IPS DF 6.9 (cell line): ENCODE measurements at regions not wholly inside any gene's neighbourhood (a gene's known extent, or its start where the extent isn't known, plus 50 kb on each side); places are given as distances from the start of the nearest gene placed in this dataset.

Experiments used
- DNase-seq: peaks from one replicate; pipeline ENCODE4 v3.0.0-alpha.2; 2013; ENCODE audit warnings: low read depth, low spot score
- H3K27ac ChIP-seq: one replicate; pipeline ENCODE4 v1.5.1; 2013; ENCODE audit warnings: low read length, control low read depth
- H3K27me3 ChIP-seq: 2 replicates; pipeline ENCODE4 v1.6.1; 2013; ENCODE audit warnings: mild to moderate bottlenecking, low read length; ENCODE audit not compliant: control insufficient read depth, insufficient read depth
- H3K36me3 ChIP-seq: 2 replicates; pipeline ENCODE4 v1.6.1; 2013; ENCODE audit warnings: low read length; ENCODE audit not compliant: control insufficient read depth, insufficient read depth
- H3K4me1 ChIP-seq: 2 replicates; pipeline ENCODE4 v1.6.1; 2013; ENCODE audit warnings: low read length; ENCODE audit not compliant: control insufficient read depth, insufficient read depth
- H3K4me3 ChIP-seq: 2 replicates; pipeline ENCODE4 v1.5.1; 2013; ENCODE audit warnings: mild to moderate bottlenecking, low read length
- H3K9me3 ChIP-seq: 2 replicates; pipeline ENCODE4 v1.6.1; 2013; ENCODE audit warnings: low read length, inconsistent platforms; ENCODE audit not compliant: control insufficient read depth, insufficient read depth
- WGBS: extraction: QIAGEN DNeasy Blood & Tissue Kit; methylation state at CpG from one replicate; pipeline ENCODE4 v1.1.7; 2013; ENCODE audit warnings: mixed read lengths, missing lambda C conversion rate; ENCODE audit not compliant: insufficient read length, insufficient coverage; 5-methylcytosine and 5-hydroxymethylcytosine counted together

DNA sequence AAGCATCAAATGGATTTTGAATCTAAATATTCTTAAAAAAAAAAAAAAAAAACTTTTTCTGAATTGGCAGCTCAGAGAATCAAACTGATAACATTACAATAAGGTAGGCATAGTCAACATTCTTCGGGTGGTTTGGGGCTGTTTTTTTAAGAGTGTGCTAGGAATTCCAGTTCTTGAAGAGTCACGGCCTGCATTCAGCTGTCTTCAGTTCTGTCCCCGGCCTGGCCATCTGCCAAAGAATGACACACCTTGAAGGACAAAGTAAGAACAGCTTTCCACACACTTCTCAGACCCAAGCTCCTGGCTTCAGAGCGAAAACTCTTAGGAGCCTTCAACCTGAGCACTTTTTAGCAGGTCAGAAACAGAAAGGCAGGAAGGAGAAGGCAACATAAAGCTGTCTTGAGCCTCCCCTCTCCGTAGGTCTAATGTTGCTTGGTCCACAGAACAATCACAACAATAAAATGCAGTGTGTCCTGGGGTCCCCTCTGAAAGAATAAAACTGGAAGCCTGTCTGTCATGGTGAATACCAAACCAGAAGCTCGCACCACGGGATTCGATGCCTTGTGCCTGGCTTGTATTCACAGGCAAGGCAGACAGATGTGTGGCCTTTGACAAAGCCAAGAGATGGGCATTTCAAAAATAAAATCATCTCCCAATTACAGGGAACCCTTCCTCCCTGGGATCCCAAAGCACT lies 524.4 kb upstream of the ZFHX3 start:
- no CpG with 5 or more reads among the region's 8 CpGs for WGBS
- peaks cover 7% of the 10 kb centered on the region for H3K4me1 ChIP-seq
- no peak overlapping the region for H3K27ac ChIP-seq
- H3K9me3 ChIP-seq, result no peaks in the 10 kb centered on the region
- no peak for DNase-seq
- H3K4me3 ChIP-seq, result no peak overlapping the region
- H3K27me3 ChIP-seq, result no peaks in the 10 kb centered on the region
- no peaks in the 10 kb centered on the region for H3K36me3 ChIP-seq

DNA sequence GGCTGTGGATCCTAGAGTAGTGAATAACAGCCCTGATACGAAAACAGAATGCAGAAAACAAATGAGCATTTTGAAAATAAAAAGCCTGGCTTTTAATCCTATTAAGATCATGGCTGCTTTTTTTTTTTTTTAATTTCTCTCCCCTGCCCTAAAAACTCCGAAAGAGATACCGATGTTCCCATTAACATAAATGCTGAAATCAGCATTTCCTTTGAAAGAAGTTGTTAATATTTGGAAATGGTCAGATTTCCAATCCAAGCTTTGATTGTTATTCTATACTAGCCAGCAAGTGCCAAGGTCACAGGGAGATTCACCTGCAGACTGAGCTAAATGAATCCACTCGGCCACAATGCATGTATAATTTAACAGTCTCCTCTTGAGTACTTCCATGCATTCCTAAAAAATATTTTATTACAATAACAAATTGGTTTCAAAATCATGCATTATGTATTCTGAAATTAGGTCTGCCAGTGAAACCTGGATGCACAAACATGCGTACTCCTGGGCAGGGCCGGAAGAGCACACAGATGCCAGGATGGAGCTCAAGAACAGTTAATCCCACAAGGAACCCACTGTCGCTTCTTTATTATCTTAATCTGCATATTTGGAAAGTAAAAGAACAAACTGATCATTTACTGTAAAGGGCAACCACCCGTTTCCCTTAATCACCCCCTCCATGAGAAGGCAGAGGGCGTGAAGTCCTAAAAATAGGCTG lies 521.5 kb upstream of the ZFHX3 start:
- H3K9me3 ChIP-seq, result no peaks in the 10 kb centered on the region
- H3K4me1 ChIP-seq, result peaks cover 7% of the 10 kb centered on the region
- no peaks in the 10 kb centered on the region for H3K36me3 ChIP-seq
- WGBS, result no CpG with 5 or more reads among the region's 9 CpGs
- H3K4me3 ChIP-seq, result no peak overlapping the region
- DNase-seq, result no peak
- no peak overlapping the region for H3K27ac ChIP-seq
- H3K27me3 ChIP-seq, result no peaks in the 10 kb centered on the region

DNA sequence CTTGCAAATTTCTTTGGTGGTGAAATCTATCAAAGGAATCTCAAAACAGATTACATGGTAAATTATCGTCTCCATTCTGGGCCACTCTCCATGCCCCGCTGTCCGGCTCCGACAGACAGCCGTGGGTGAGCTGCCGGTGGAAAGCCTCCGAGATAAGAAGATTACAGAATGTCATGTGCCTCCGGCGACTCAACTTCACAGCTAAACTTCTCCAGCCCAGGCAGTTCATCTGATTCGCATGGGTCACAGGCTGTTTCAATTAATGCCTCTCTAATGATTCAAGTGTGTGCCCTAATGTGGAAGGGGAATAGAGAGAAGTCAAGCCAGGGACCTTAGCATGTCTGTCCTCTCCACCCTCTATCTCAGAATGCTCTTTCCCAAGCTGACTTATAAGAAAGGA lies 520.8 kb upstream of the ZFHX3 start:
- Histone ChIP-seq H3K4me3 (no peak overlapping the region), H3K9me3 (no peaks in the 10 kb centered on the region), H3K27me3 (no peaks in the 10 kb centered on the region), H3K4me1 (peaks cover 7% of the 10 kb centered on the region), H3K36me3 (no peaks in the 10 kb centered on the region), H3K27ac (no peak overlapping the region)
- no peak for DNase-seq
- no CpG with 5 or more reads among the region's 10 CpGs for WGBS

DNA sequence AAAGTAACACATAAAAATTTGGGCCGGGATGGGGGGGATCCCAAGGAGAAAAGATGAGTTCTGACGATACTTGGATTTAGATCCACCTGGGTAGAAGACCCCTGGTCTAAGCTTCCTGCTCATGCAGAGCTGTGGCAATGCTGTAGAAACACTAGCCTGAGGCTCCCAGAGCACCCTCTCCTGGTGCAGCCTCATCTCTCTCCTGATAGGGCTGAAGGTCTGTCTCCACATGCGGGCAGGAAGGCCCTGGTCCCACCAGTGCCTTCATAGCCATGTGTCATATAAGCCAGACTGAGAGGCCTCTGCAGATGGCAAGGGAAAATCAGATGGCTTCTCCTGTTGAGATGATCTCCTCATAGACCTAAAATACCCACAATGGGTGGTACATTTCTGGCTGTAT lies 518.0 kb upstream of the ZFHX3 start:
- H3K9me3 ChIP-seq, result no peaks in the 10 kb centered on the region
- H3K36me3 ChIP-seq, result no peaks in the 10 kb centered on the region
- H3K4me3 ChIP-seq, result no peak overlapping the region
- peaks cover 5% of the 10 kb centered on the region for H3K4me1 ChIP-seq
- no peak overlapping the region for H3K27ac ChIP-seq
- DNase-seq, result no peak
- no CpG with 5 or more reads among the region's 3 CpGs for WGBS
- H3K27me3 ChIP-seq, result no peaks in the 10 kb centered on the region

DNA sequence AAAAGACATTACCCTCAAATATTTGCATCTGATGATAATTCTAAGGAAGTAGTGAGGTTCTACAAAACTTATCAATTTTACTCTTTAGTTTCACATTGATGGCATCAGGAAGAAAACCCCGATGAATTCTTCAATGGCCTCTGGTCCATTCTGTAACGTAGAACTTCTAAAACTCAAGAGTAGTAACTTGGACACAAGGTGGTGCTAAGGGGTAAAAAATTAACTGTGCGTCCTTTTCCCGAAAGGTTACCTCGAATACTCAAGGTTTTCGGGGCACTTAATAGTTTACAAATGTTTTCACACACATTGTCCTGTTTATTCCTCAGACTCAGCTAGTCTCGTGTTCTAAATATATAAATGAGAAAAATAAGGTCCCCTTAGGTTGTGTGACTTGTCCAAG lies 517.3 kb upstream of the ZFHX3 start:
- WGBS, result no CpG with 5 or more reads among the region's 7 CpGs
- H3K9me3 ChIP-seq, result no peaks in the 10 kb centered on the region
- no peaks in the 10 kb centered on the region for H3K27me3 ChIP-seq
- peak; percentile 29 for DNase-seq
- H3K4me1 ChIP-seq, result peaks cover 5% of the 10 kb centered on the region
- H3K36me3 ChIP-seq, result no peaks in the 10 kb centered on the region
- no peak overlapping the region for H3K4me3 ChIP-seq
- no peak overlapping the region for H3K27ac ChIP-seq

DNA sequence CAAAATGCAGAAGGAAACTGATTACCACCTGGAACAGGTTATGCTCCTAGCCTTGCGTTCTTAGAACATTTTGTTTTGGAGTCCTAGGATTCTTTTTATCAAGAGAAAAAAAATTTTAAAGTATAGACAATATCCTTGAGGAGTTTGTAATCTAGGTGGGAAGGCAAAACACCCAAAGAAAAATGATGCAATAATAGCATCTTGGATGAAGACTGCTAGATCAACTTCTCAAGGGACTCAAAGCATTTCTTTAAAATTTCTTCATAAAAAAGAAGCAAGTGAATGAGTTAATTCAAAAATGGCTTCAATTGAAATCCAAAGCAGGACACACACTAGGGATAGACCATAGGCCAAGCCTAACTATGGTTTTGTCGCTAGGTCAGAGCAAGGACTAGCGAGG lies 515.8 kb upstream of the ZFHX3 start:
- no CpG with 5 or more reads among the region's 3 CpGs for WGBS
- Histone ChIP-seq H3K36me3 (no peaks in the 10 kb centered on the region), H3K27me3 (no peaks in the 10 kb centered on the region), H3K9me3 (no peaks in the 10 kb centered on the region), H3K27ac (no peak overlapping the region), H3K4me3 (no peak overlapping the region), H3K4me1 (peaks cover 3% of the 10 kb centered on the region; the same call in 1 of the 2 replicates)
- no peak for DNase-seq

DNA sequence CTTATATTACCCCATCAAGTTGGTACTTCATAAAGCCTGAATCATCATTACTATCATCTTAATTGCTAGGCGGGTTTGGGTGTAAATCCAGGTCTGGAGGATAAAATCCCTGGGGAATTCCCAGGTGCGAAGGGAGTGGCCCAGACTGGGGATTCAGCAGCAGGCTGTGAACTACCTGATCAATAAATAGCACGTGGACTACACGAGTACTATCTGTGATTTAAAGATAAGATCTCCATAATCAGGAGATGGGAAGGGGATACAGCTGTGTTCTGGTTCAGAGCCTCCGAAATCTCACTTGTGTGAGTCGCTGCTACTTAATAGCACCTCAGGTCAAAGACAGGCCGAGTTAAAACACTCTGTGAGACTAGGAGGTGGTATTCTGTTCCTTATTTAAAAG lies 512.6 kb upstream of the ZFHX3 start:
- no peak for DNase-seq
- Histone ChIP-seq H3K27me3 (no peaks in the 10 kb centered on the region), H3K4me3 (no peak overlapping the region), H3K27ac (no peak overlapping the region), H3K36me3 (no peaks in the 10 kb centered on the region), H3K4me1 (no peaks in the 10 kb centered on the region), H3K9me3 (no peaks in the 10 kb centered on the region)
- no CpG with 5 or more reads among the region's 7 CpGs for whole genome bisulfite sequencing

DNA sequence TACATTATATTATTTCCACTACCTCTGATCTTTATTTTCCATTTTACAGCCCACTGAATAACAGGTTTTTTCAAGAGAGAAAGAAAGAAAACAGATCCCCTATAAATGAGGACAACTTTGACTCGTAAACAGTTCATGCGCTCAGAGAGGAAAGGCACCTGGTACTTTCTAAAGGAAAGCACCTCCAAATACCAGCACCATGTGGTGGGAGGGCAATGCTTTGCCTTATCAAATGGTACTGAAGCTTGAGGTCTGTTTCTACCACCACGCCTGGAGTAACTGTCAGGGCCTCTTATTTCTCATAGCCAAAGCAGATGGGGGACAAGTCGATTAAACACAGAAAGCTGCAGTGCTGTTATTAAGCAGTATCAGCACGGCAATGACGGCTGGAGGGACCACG lies 510.3 kb upstream of the ZFHX3 start:
- Histone ChIP-seq H3K27ac (no peak overlapping the region), H3K4me1 (no peaks in the 10 kb centered on the region), H3K27me3 (no peaks in the 10 kb centered on the region), H3K9me3 (no peaks in the 10 kb centered on the region), H3K36me3 (no peaks in the 10 kb centered on the region), H3K4me3 (no peak overlapping the region)
- WGBS, result no CpG with 5 or more reads among the region's 7 CpGs
- no peak for DNase-seq

DNA sequence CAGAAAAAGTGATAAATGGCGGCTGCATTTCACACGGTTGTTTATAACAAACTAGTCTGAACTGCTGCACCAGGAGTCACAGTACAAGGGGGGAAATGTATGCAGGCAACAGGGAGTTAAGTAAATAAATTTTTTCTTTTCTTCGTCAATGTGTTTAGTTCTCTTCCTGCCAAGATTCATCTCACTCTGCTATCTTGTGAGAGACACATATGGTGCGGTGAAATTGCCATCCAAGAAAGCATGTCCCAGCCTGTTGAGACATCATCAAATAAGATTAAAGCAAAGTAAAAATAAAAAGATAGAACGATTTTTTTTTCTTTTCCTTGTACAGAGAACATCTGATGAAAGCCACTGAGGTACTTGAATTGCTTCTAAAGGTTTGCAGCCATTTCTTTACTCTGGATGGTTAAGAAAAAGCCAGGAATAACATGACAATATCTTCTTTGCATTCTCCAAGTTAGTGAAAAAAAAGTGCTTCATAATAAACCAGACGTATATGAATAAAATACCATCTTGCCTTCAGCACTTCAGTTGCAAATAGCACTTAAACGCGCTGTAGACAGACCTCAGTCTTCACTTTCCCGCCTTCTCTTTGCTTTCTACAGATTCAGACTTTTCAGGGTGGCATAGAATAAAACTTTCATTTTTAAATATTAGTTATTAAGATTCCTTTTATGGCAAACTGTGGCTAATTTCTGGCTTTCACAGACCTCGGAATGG lies 506.2 kb upstream of the ZFHX3 start:
- no peaks in the 10 kb centered on the region for H3K9me3 ChIP-seq
- H3K4me1 ChIP-seq, result peaks cover 2% of the 10 kb centered on the region
- DNase-seq, result no peak
- no peaks in the 10 kb centered on the region for H3K36me3 ChIP-seq
- H3K27ac ChIP-seq, result no peak overlapping the region
- H3K4me3 ChIP-seq, result no peak overlapping the region
- no peaks in the 10 kb centered on the region for H3K27me3 ChIP-seq
- no CpG with 5 or more reads among the region's 10 CpGs for WGBS

DNA sequence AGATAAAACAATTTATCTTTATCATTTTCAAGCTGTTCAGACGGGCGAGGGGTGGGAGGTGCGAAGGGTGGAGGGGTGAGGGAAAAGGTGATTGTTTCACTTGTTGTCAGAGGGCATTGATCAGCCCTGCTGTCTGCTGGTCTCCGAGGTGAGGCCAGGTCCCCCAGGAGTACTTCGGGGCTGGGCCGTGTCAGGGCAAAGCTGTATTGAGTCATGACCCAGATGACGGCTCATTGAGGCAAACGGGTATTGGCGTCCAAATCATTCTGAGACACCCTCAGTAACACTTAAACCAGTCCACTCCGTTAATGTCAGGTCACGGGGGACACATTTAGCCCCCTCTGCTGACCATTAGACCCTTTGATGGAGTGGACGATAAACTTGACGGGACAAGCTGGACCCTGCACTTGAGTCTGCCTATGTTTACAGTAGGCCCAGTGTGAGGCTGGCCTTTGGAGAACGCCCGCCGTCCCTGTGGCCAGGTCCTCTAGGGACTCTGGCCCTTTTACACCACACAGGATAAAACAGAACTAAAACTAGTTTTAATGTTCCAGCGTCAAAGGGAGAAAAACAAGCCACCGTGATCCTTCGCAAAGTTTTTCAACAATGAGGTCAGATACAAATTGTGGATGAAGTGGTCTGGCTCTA lies 502.2 kb upstream of the ZFHX3 start:
- no peak for DNase-seq
- peaks cover 2% of the 10 kb centered on the region for H3K4me1 ChIP-seq
- no peak overlapping the region for H3K4me3 ChIP-seq
- H3K27me3 ChIP-seq, result no peaks in the 10 kb centered on the region
- H3K27ac ChIP-seq, result no peak overlapping the region
- no CpG with 5 or more reads among the region's 19 CpGs for WGBS
- no peaks in the 10 kb centered on the region for H3K9me3 ChIP-seq
- H3K36me3 ChIP-seq, result no peaks in the 10 kb centered on the region
